Brain microvascular endothelial cell (primary cell): ENCODE measurements at regions not wholly inside any gene's neighbourhood (a gene's known extent, or its start where the extent isn't known, plus 50 kb on each side); places are given as distances from the start of the nearest gene placed in this dataset.

ENCODE experiments used
- DNase-seq: peaks from one replicate; pipeline ENCODE4 v3.0.0-alpha.2; 2020
- H3K27ac ChIP-seq: fragments of 250-450 bp; sonication (Bioruptor Pico); 2 replicates; pipeline ENCODE4 v1.5.1; 2020; ENCODE audit warnings: mild to moderate bottlenecking, moderate library complexity
- H3K27me3 ChIP-seq: fragments of 250-450 bp; sonication (Bioruptor Pico); replicated peaks from 2 replicates; pipeline ENCODE4 v1.5.1; 2020; ENCODE audit warnings: mild to moderate bottlenecking
- H3K36me3 ChIP-seq: fragments of 250-450 bp; sonication (Bioruptor Pico); replicated peaks from 2 replicates; pipeline ENCODE4 v1.5.1; 2020; ENCODE audit warnings: mild to moderate bottlenecking
- H3K4me3 ChIP-seq: 2 replicates; pipeline ENCODE4 v1.5.1; 2011; ENCODE audit warnings: low read depth, mild to moderate bottlenecking, control low read depth, low read length, moderate library complexity
- in situ Hi-C: cut with HindIII; loops from 2 replicates; pipeline ENCODE4 v1.10.0; 2017; ENCODE audit warnings: low sequenced_read_pairs, low pct_ligation_motif_present
- TF ChIP-seq, protein P1 (sequence below): IDR thresholded peaks from 2 replicates; pipeline ENCODE4 v1.5.1; 2011; ENCODE audit warnings: low read depth, mild to moderate bottlenecking, moderate library complexity, low read length, control low read depth, inconsistent platforms; ENCODE audit errors: missing control alignments

DNA sequence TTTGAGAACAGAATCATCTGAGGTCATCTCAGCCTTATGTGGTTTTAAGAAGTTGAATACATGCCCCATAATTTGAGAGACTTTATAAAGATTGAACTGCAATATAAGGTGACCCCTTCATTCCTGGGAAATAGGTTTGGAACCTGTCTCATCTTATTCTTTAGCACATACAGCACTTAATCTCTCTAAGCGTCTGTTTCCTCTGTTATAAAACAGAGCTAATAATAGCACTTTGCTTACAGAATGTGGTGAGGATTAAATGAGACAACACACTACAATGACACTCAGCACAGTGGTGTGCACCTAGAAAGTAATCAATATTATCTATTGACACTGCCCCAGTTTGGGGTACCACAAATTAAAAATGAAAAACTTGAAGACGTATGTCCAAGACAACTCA lies 102.1 kb downstream of the DUSP6 start:
- Histone ChIP-seq H3K27me3 (no peaks in the 10 kb centered on the region), H3K4me3 (no peak overlapping the region), H3K27ac (no peak overlapping the region), H3K36me3 (no peaks in the 10 kb centered on the region)
- in situ Hi-C loops = no loop called here
- DNase-seq = no peak
- TF ChIP-seq, protein P1, sequence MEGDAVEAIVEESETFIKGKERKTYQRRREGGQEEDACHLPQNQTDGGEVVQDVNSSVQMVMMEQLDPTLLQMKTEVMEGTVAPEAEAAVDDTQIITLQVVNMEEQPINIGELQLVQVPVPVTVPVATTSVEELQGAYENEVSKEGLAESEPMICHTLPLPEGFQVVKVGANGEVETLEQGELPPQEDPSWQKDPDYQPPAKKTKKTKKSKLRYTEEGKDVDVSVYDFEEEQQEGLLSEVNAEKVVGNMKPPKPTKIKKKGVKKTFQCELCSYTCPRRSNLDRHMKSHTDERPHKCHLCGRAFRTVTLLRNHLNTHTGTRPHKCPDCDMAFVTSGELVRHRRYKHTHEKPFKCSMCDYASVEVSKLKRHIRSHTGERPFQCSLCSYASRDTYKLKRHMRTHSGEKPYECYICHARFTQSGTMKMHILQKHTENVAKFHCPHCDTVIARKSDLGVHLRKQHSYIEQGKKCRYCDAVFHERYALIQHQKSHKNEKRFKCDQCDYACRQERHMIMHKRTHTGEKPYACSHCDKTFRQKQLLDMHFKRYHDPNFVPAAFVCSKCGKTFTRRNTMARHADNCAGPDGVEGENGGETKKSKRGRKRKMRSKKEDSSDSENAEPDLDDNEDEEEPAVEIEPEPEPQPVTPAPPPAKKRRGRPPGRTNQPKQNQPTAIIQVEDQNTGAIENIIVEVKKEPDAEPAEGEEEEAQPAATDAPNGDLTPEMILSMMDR = no peak

DNA sequence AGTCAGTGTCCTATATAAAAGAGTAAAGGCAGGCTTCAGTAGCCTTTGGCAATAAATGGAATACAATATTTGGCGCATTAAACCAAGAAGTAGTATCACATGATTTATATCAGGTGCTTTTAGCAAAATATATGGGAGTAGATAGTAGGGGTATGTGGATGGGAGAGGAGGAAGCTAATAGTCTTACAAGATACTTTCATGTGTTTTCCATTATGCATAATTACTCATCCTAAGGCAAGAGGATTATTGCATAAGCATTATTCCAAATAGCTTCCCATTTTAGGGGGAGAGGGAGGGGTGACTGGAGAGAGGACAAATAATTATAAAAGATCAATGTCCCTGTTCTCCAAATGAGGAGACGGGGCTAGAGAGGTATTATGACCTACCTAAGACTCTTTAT lies 104.3 kb downstream of the DUSP6 start:
- no peak overlapping the region for H3K27ac ChIP-seq
- H3K36me3 ChIP-seq = no peaks in the 10 kb centered on the region
- in situ Hi-C loops = no loop called here
- TF ChIP-seq, protein P1 = no peak
- DNase-seq = no peak
- no peaks in the 10 kb centered on the region for H3K27me3 ChIP-seq
- no peak overlapping the region for H3K4me3 ChIP-seq

DNA sequence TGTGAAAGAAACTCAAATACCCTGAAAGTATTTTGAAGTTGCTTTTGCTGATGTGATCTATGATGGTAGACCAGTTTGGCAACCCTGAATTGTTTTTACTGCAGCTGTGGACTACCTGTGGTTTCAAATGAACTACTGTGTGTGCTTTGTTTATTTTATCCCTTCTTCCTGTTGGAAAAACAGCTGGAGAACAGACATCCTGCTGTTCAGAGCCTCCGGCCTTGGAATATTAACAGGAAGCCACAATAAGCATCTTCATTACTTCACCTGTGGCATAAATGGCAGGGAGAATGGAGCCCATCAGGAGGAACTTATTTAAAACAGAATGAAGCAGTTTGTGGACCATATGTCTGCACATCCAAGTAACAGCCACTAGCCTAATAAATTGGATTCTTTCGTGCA lies 104.8 kb downstream of the DUSP6 start:
- no peaks in the 10 kb centered on the region for H3K36me3 ChIP-seq
- in situ Hi-C loops = no loop called here
- no peak for DNase-seq
- TF ChIP-seq, protein P1 = no peak
- no peak overlapping the region for H3K4me3 ChIP-seq
- no peak overlapping the region for H3K27ac ChIP-seq
- H3K27me3 ChIP-seq = no peaks in the 10 kb centered on the region

DNA sequence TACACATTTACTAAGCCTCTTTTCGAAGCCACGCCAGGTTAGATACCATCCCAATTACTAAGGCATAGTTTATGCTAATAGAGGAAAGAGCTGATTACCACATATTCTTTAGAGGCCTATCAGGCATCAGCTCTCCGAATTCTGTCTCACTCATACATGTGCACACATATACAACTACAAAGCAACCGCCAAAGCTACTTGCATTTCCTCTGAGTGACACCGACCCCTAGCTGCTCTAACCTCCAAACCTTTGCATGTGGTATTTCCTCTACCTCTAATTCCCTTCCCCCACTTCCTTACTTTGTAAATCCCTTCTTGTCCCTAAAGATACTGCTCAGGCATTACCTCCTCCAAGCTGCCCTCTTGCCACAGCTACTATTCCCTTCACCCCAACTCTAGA lies 107.2 kb downstream of the DUSP6 start:
- in situ Hi-C loops = no loop called here
- Histone ChIP-seq H3K27me3 (no peaks in the 10 kb centered on the region), H3K4me3 (no peak overlapping the region), H3K27ac (no peak overlapping the region), H3K36me3 (no peaks in the 10 kb centered on the region)
- TF ChIP-seq, protein P1 = no peak
- DNase-seq = no peak

DNA sequence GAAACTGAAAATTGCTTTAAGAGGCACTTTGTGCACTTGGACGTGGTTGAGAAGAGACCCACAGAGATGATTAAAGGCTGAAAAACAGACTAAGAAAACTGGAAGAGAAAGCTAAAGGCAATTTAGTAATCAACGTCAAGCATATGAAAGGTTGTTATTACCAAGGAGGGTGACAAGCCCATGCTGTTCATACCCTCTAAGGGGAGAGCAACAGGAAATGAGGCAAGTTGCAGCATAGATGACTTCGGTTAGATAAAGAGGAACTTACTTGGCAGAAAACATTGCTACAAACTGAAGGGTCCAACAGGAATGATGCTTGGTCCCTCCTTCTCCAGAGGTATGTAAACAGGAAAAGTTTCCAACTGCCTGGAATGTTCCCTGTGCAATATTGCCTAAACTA lies 107.8 kb downstream of the DUSP6 start:
- TF ChIP-seq, protein P1 = no peak
- Histone ChIP-seq H3K27ac (no peak overlapping the region), H3K4me3 (no peak overlapping the region), H3K36me3 (no peaks in the 10 kb centered on the region), H3K27me3 (no peaks in the 10 kb centered on the region)
- in situ Hi-C loops = no loop called here
- no peak for DNase-seq

DNA sequence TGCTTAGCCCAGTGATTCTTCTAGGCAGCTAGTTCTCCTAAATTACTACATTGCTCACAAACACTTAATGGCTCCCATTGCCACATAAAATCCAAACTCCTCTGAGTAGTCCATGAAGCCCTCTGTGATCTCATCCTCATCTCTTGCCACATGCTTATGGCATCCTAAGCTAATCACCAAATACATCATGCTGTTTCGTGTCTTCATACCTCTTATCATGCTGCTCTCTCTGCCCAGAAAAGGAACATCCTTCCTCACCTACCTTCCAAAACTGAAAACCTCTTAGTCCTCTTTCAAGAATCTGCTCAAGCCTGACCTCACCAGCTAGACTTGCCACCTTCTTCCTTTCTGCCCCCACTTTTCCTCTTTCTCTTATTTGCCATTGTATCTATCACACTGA lies 108.5 kb downstream of the DUSP6 start:
- H3K4me3 ChIP-seq = no peak overlapping the region
- no peaks in the 10 kb centered on the region for H3K27me3 ChIP-seq
- no peaks in the 10 kb centered on the region for H3K36me3 ChIP-seq
- TF ChIP-seq, protein P1 = no peak
- in situ Hi-C loops = no loop called here
- no peak overlapping the region for H3K27ac ChIP-seq
- DNase-seq = no peak
